Spleen (tissue), 7 donors: ENCODE measurements at regions not wholly inside any gene's neighbourhood (a gene's known extent, or its start where the extent isn't known, plus 50 kb on each side); places are given as distances from the start of the nearest gene placed in this dataset.

Experiments used
- POLR2A ChIP-seq, 3 donors: fragments of 450-650 bp; IDR thresholded peaks; one replicate each; pipeline ENCODE4 v1.5.1; 2017; ENCODE audit warnings: antibody characterized with exemption in 3 of 3, mild to moderate bottlenecking in 1 of 3
- POLR2AphosphoS5 ChIP-seq, 3 donors: sonication (generic); formaldehyde crosslinking; IDR thresholded peaks; one replicate each; pipeline ENCODE4 v1.5.1; 2017; ENCODE audit warnings: antibody characterized with exemption in 3 of 3
- TF ChIP-seq, protein P1 (sequence below), 11 experiments: fragments of 200-600 bp in 7 of 11; fragments of 450-650 bp in 4 of 11; sonication (generic) in 4 of 11; IDR thresholded peaks in 8 of 11; conservative IDR thresholded peaks in 3 of 11; 1 replicate in 7 of 11; 2 replicates in 4 of 11; pipeline versions ENCODE4 v1.4.0 to v1.8.0; 2016 to 2021; ENCODE audit warnings: antibody characterized with exemption in 11 of 11, inconsistent platforms in 4 of 11, mild to moderate bottlenecking in 1 of 11
- donor health status: DM: no; HTN: no; CAD: no; lungs with moderate emphysema.
- donor health status: DM: no; HTN: no; CAD: no.
- donor health status: DM: no; HTN: no; CAD: no.

DNA sequence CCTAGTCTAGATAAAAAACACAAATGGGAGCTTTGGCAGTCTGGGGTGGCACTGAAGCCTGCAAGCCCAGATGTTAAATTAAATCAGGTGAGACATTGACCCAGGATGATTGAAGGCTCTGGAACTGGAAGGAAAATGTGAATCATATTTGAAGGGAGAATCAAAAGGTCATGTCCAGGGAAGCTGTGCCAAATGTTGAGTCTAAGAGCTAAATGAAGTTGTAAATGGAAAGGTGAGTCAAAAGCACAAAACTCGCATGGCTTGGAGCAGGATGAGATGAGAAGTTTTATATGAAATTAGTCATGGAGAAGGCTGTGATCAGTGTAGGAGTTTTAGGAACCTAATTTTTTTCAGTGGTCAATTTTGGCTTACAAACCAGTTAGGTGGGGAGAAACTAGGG is 301.1 kb downstream of the BLID start:
- TF ChIP-seq, protein P1, sequence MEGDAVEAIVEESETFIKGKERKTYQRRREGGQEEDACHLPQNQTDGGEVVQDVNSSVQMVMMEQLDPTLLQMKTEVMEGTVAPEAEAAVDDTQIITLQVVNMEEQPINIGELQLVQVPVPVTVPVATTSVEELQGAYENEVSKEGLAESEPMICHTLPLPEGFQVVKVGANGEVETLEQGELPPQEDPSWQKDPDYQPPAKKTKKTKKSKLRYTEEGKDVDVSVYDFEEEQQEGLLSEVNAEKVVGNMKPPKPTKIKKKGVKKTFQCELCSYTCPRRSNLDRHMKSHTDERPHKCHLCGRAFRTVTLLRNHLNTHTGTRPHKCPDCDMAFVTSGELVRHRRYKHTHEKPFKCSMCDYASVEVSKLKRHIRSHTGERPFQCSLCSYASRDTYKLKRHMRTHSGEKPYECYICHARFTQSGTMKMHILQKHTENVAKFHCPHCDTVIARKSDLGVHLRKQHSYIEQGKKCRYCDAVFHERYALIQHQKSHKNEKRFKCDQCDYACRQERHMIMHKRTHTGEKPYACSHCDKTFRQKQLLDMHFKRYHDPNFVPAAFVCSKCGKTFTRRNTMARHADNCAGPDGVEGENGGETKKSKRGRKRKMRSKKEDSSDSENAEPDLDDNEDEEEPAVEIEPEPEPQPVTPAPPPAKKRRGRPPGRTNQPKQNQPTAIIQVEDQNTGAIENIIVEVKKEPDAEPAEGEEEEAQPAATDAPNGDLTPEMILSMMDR (IDR thresholded peaks at IDR 0.05 in 8 of 11, conservative IDR thresholded peaks at IDR 0.05 in 3 of 11), result no peak
- TF ChIP-seq POLR2AphosphoS5 (IDR thresholded peaks at IDR 0.05) (no peak), POLR2A (IDR thresholded peaks at IDR 0.05) (no peak)
